Pancreas (tissue), 10 donors: ENCODE measurements at regions not wholly inside any gene's neighbourhood (a gene's known extent, or its start where the extent isn't known, plus 50 kb on each side); places are given as distances from the start of the nearest gene placed in this dataset.
"Not testable (repeated sequence)": the region's sequence is repeated elsewhere in the genome, so short reads cannot be mapped to it uniquely, and the experiment has no call there.

Experiments used
- ATAC-seq, 4 donors: fragments of 200-7000 bp; cut with Tn5 transposase; one replicate each; pipeline versions ENCODE4 v1.8.0 to v1.9.1; 2020; ENCODE audit warnings: mild to moderate bottlenecking in 4 of 4, moderate library complexity in 4 of 4
- DNase-seq, 6 donors: peaks; one replicate each; pipeline ENCODE4 v3.0.0-alpha.2; 2020
- FAIRE-seq: peaks from 2 replicates; lab custom pipeline; 2012; peaks lifted over from hg19 to GRCh38; lab: Jason Lieb, UNC
- H3K27ac ChIP-seq, 4 donors: fragments of 200-600 bp; sonication (generic); 1 replicate in 3 of 4; 2 replicates in 1 of 4; pipeline versions ENCODE4 v1.5.0 to v1.8.0; 2020
- H3K27me3 ChIP-seq, 4 donors: fragments of 200-600 bp; one replicate each; pipeline ENCODE4 v1.8.0; 2021
- H3K36me3 ChIP-seq, 3 donors: fragments of 200-600 bp; sonication (generic) in 1 of 3; one replicate each; pipeline versions ENCODE4 v1.5.0 to v1.8.0; 2020 to 2021
- H3K4me1 ChIP-seq, 3 donors: fragments of 200-600 bp; one replicate each; pipeline ENCODE4 v1.8.0; 2021
- H3K4me3 ChIP-seq, 4 donors: fragments of 200-600 bp; sonication (generic) in 2 of 4; one replicate each; pipeline versions ENCODE4 v1.5.0 to v1.8.0; 2020 to 2021
- H3K9me3 ChIP-seq, 4 donors: fragments of 200-600 bp; one replicate each; pipeline ENCODE4 v1.8.0; 2021
- CTCF ChIP-seq, 4 donors: fragments of 200-600 bp; sonication (generic) in 3 of 4; IDR thresholded peaks; one replicate each; pipeline versions ENCODE4 v1.5.0 to v1.8.0; 2021; ENCODE audit warnings: antibody characterized with exemption in 4 of 4
- WGBS, 2 donors: extraction: QIAGEN DNeasy Blood & Tissue Kit; methylation state at CpG; one replicate each; pipeline ENCODE4 v1.1.7; 2013; 5-methylcytosine and 5-hydroxymethylcytosine counted together
- intact Hi-C, 3 donors: fragments of 100-400 bp; cut with DNase I; formaldehyde crosslinking; loops; one replicate each; pipeline versions ENCODE4 v1.11.1 to v1.14.2; 2022
- donor health status: healthy with polysubstance abuse.
- donor health status: DM: no; HTN: no; CAD: no; lungs with moderate emphysema.
- donor health status: DM: no; HTN: no; CAD: no.
- donor health status: control.
- donor health status: control.
- donor health status: Bipolar disorder and iron deficiency.
- donor health status: DM: yes; HTN: yes; CAD: no.
- donor health status: DM: no; HTN: no; CAD: no.
- donor health status: DM: no; HTN: no; CAD: no.
- donor health status: DM: yes; HTN: yes; CAD: no.

DNA sequence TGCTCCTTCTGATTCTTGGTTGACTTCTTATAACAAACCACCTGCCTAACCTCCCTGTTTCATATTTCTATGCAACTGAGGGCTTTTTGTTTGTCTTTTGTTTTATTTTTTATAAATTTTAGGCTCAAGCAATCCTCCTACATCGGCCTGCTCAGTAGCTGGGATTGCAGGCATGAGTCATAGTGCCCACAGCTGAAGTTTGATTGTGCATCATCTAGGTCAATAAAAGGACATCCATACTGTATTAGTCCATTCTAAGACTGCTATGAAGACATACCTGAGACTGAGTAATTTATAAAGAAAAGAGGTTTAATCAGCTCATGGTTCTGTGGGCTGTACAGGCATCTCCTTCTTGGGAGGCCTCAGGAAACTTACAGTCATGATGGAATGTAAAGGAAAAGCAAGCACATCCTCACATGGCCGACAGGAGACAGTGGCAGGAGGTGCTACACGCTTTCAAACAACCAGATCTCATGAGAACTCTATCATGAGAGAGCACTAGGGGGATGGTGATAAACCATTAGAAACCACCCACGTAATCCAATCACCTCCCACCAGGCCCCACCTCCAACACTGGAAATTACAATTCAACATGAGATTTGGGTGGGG, 285.0 kb downstream of the SIPA1L2 start:
- Histone ChIP-seq H3K4me3 (no peak overlapping the region), H3K9me3 (no peaks in the 10 kb centered on the region), H3K27ac (no peak overlapping the region), H3K27me3 (no peaks in the 10 kb centered on the region), H3K36me3 (no peaks in the 10 kb centered on the region), H3K4me1 (no peaks in the 10 kb centered on the region)
- ATAC-seq: no peak
- FAIRE-seq: no peak
- TF ChIP-seq CTCF (IDR thresholded peaks at IDR 0.05): no peak
- intact Hi-C loops: no loop called here
- 60 to 75% methylated on average over 4 of the region's 4 CpGs for WGBS, 2 donors
- DNase-seq: no peak

DNA sequence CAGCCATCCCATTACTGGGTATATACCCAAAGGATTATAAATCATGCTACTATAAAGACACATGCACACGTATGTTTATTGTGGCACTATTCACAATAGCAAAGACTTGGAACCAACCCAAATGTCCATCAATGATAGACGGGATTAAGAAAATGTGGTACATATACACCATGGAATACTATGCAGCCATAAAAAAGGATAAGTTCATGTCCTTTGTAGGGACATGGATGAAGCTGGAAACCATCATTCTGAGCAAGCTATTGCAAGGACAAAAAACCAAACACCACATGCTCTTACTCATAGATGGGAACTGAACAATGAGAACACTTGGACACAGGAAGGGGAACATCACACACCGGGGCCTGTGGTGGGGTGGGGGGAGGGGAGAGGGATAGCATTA, 285.7 kb downstream of the SIPA1L2 start:
- H3K4me3 ChIP-seq, FAIRE-seq, H3K9me3 ChIP-seq, intact Hi-C loops, DNase-seq, H3K27ac ChIP-seq, ATAC-seq, H3K27me3 ChIP-seq, H3K36me3 ChIP-seq, H3K4me1 ChIP-seq: not testable (repeated sequence)
- 68 to 71% methylated on average over 2 of the region's 3 CpGs for WGBS, 2 donors

DNA sequence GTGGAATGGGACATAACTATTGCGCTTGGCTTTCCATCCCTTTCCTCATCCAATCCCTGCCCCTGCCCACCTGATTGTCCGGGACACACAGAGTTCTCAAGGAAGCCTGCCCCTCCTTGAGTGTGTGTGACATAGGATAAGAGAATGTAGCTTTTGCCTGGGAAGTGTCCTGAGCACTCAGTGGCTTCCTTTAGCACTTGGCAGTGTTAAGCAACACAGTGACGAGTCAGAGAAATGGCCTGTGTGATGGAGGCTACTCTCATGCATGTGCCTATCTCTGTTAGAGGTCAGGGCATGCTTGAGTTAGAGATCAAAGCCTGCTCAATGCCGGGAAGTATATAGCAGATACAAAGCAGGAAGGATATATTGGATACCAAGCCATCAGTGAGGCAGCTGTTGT, 289.5 kb downstream of the SIPA1L2 start:
- intact Hi-C loops: no loop called here
- H3K9me3 ChIP-seq: no peaks in the 10 kb centered on the region
- H3K36me3 ChIP-seq: no peaks in the 10 kb centered on the region
- no peak for DNase-seq
- H3K4me3 ChIP-seq: no peak overlapping the region
- FAIRE-seq: no peak
- H3K27me3 ChIP-seq: no peaks in the 10 kb centered on the region
- H3K27ac ChIP-seq: no peak overlapping the region
- ATAC-seq: no peak
- TF ChIP-seq CTCF (IDR thresholded peaks at IDR 0.05): no peak
- H3K4me1 ChIP-seq: no peaks in the 10 kb centered on the region
- WGBS, 2 donors: 71 to 80% methylated on average over 4 of the region's 4 CpGs

GRCh38 chr1:232339073-232339472, 290.9 kb downstream of the SIPA1L2 start:
- ATAC-seq (peak in 2 of 4 donors; percentile 73 to 79), FAIRE-seq (no peak), DNase-seq (no peak)
- intact Hi-C loops: no loop called here
- TF ChIP-seq CTCF (IDR thresholded peaks at IDR 0.05): no peak
- 34 to 44% methylated on average over 2 of the region's 2 CpGs for WGBS, 2 donors
- Histone ChIP-seq H3K4me1 (no peaks in the 10 kb centered on the region), H3K27ac (no peak overlapping the region), H3K36me3 (no peaks in the 10 kb centered on the region), H3K4me3 (no peak overlapping the region), H3K27me3 (no peaks in the 10 kb centered on the region), H3K9me3 (no peaks in the 10 kb centered on the region)

DNA sequence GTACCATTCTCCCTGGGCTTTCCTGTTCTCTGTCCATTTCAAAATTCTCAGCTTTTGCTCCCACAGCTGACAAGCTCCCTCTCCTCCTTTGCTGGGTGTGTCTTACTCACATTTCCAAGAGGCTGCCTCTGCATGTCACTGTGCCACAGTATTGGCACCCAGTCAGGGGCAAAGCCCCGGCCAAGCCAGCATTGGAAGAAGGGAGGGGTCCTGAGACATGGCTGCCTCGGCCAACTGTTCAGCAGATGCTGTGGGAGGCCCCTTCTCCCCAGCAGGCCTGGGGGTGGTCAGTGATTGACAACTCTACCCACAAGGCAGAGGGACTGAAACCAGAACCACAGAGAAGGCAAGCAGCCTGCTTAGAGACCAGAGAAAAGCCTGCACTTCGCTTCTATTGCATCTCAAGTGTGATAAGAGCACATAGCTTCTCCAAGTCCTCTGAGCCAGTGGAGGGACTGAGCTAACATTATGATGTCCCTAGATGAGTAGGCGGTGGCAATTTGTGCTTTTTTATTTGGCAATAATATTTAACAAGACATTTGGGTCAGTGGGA, 294.1 kb downstream of the SIPA1L2 start:
- H3K27me3 ChIP-seq: no peaks in the 10 kb centered on the region
- intact Hi-C loops: no loop called here
- no peaks in the 10 kb centered on the region for H3K36me3 ChIP-seq
- no peak overlapping the region for H3K4me3 ChIP-seq
- H3K27ac ChIP-seq: no peak overlapping the region
- H3K4me1 ChIP-seq: no peaks in the 10 kb centered on the region
- no peak for TF ChIP-seq CTCF (IDR thresholded peaks at IDR 0.05)
- ATAC-seq: no peak
- H3K9me3 ChIP-seq: no peaks in the 10 kb centered on the region
- DNase-seq: no peak
- no peak for FAIRE-seq
- WGBS, 2 donors: 83 to 86% methylated on average over 4 of the region's 4 CpGs
